IMR-90 (cell line): ENCODE measurements at regions not wholly inside any gene's neighbourhood (a gene's known extent, or its start where the extent isn't known, plus 50 kb on each side); places are given as distances from the start of the nearest gene placed in this dataset.

Source experiments
- ATAC-seq: fragments of 200-7000 bp; cut with Tn5 transposase; 2 replicates; pipeline ENCODE4 v1.9.1; 2020; ENCODE audit warnings: low read depth, mild to moderate bottlenecking, moderate library complexity
- BruUV-seq: library from RNA; stranded (reverse); fragments of 400-500 nt; replicated peaks from 2 replicates; lab custom pipeline; 2021; lab: Mats Ljungman, UMichigan
- CTCF ChIA-PET: fragments of 300-600 bp; formaldehyde crosslinking; extraction: SDS; loops from one replicate; lab custom pipeline; 2021; ENCODE audit warnings: antibody characterized with exemption; lab: Yijun Ruan, JAX
- POLR2A ChIA-PET: fragments of 300-600 bp; sonication (Branson Sonifier 250); formaldehyde crosslinking; loops from one replicate; lab custom pipeline; 2022; ENCODE audit warnings: antibody characterized with exemption; ENCODE audit not compliant: unreplicated experiment; lab: Charles Lee
- DNase-seq: peaks from one replicate; pipeline ENCODE4 v3.0.0; 2013
- H2AFZ ChIP-seq: replicated peaks from 2 replicates; pipeline ENCODE3; 2013; ENCODE audit warnings: low read length, mild to moderate bottlenecking; ENCODE audit not compliant: poor library complexity
- H2AK5ac ChIP-seq: 2 replicates; pipeline ENCODE4 v1.6.1; 2013; ENCODE audit warnings: low read depth, low read length, inconsistent platforms
- H2AK9ac ChIP-seq: replicated peaks from 2 replicates; pipeline ENCODE3; 2013; ENCODE audit warnings: mild to moderate bottlenecking, low read depth, low read length, moderate library complexity; ENCODE audit not compliant: poor library complexity
- H2BK120ac ChIP-seq: 2 replicates; pipeline ENCODE4 v1.6.1; 2013; ENCODE audit warnings: low read depth, low read length, inconsistent platforms
- H2BK15ac ChIP-seq: 3 replicates; pipeline ENCODE4 v1.6.1; 2013; ENCODE audit warnings: low read depth, low read length, inconsistent platforms
- H2BK20ac ChIP-seq: 2 replicates; pipeline ENCODE4 v1.6.1; 2013; ENCODE audit warnings: low read depth, mild to moderate bottlenecking, inconsistent platforms, low read length, moderate library complexity
- H2BK5ac ChIP-seq: 2 replicates; pipeline ENCODE4 v1.6.1; 2013; ENCODE audit warnings: mild to moderate bottlenecking, low read depth, low read length, inconsistent platforms; ENCODE audit not compliant: poor library complexity, severe bottlenecking
- H3K14ac ChIP-seq: replicated peaks from 2 replicates; pipeline ENCODE4 v1.6.1; 2013; ENCODE audit warnings: low read depth, low read length, inconsistent platforms
- H3K18ac ChIP-seq: 2 replicates; pipeline ENCODE4 v1.6.1; 2013; ENCODE audit warnings: low read depth, low read length, control low read depth
- H3K23ac ChIP-seq: 2 replicates; pipeline ENCODE4 v1.6.1; 2013; ENCODE audit warnings: low read depth, low read length, inconsistent platforms
- H3K27ac ChIP-seq: 2 replicates; pipeline ENCODE4 v1.5.1; 2013; ENCODE audit warnings: mild to moderate bottlenecking, control low read depth, low read length; ENCODE audit not compliant: insufficient read depth
- H3K27me3 ChIP-seq: 2 replicates; pipeline ENCODE4 v1.6.1; 2013; ENCODE audit warnings: low read length; ENCODE audit not compliant: control insufficient read depth, insufficient read depth
- H3K36me3 ChIP-seq: 2 replicates; pipeline ENCODE4 v1.6.1; 2013; ENCODE audit warnings: low read length, mixed read lengths; ENCODE audit not compliant: control insufficient read depth, insufficient read depth
- H3K4ac ChIP-seq: 2 replicates; pipeline ENCODE4 v1.6.1; 2013; ENCODE audit warnings: low read depth, low read length, inconsistent platforms
- H3K4me1 ChIP-seq: 2 replicates; pipeline ENCODE4 v1.6.1; 2013; ENCODE audit warnings: low read length, mixed read lengths; ENCODE audit not compliant: control insufficient read depth, insufficient read depth
- H3K4me2 ChIP-seq: 2 replicates; pipeline ENCODE4 v1.6.1; 2013; ENCODE audit warnings: low read depth, mild to moderate bottlenecking, control low read depth, low read length, moderate library complexity
- H3K4me3 ChIP-seq: 2 replicates; pipeline ENCODE4 v1.5.1; 2013; ENCODE audit warnings: low read depth, mild to moderate bottlenecking, control low read depth, low read length, moderate library complexity; ENCODE audit not compliant: insufficient read depth
- H3K56ac ChIP-seq: 2 replicates; pipeline ENCODE4 v1.6.1; 2013; ENCODE audit warnings: low read length, inconsistent platforms; ENCODE audit not compliant: insufficient read depth; ENCODE audit errors: extremely low read depth
- H3K79me1 ChIP-seq, 2 experiments: 2 replicates each; pipeline ENCODE4 v1.6.1; 2013; ENCODE audit warnings: low read length in 2 of 2, inconsistent platforms in 1 of 2, low read depth in 1 of 2
- H3K9ac ChIP-seq: 2 replicates; pipeline ENCODE4 v1.6.1; 2013; ENCODE audit warnings: low read depth, low read length, control low read depth
- H3K9me1 ChIP-seq: 2 replicates; pipeline ENCODE4 v1.6.1; 2013; ENCODE audit warnings: low read length, inconsistent platforms; ENCODE audit not compliant: insufficient read depth
- H3K9me3 ChIP-seq: 2 replicates; pipeline ENCODE4 v1.6.1; 2013; ENCODE audit warnings: low read length; ENCODE audit not compliant: control insufficient read depth, insufficient read depth
- H4K20me1 ChIP-seq: 2 replicates; pipeline ENCODE4 v1.6.1; 2013; ENCODE audit warnings: low read length, inconsistent platforms; ENCODE audit not compliant: insufficient read depth
- H4K5ac ChIP-seq: 2 replicates; pipeline ENCODE4 v1.6.1; 2013; ENCODE audit warnings: mild to moderate bottlenecking, low read depth, low read length, control low read depth
- H4K8ac ChIP-seq, 2 experiments: 2 replicates each; pipeline ENCODE4 v1.6.1; 2013; ENCODE audit warnings: low read depth in 2 of 2, low read length in 2 of 2, control low read depth in 1 of 2, inconsistent platforms in 1 of 2
- H4K91ac ChIP-seq: 2 replicates; pipeline ENCODE4 v1.6.1; 2013; ENCODE audit warnings: low read depth, low read length, inconsistent platforms; ENCODE audit not compliant: insufficient read depth
- BHLHE40 ChIP-seq: fragments of 150-350 bp; IDR thresholded peaks from 2 replicates; pipeline ENCODE4 v1.6.1; 2016; ENCODE audit warnings: mild to moderate bottlenecking, low read depth, low read length
- CEBPB ChIP-seq: IDR thresholded peaks from 2 replicates; pipeline ENCODE4 v1.6.1; 2012; ENCODE audit warnings: low read depth, low read length, improper control_type of control experiment
- CHD1 ChIP-seq: IDR thresholded peaks from 2 replicates; pipeline ENCODE4 v1.6.1; 2012; ENCODE audit warnings: low read depth, low read length, improper control_type of control experiment
- FOS ChIP-seq: fragments of 150-350 bp; IDR thresholded peaks from 2 replicates; pipeline ENCODE4 v1.6.1; 2016; ENCODE audit warnings: low read depth, low read length
- MAFK ChIP-seq: IDR thresholded peaks from 2 replicates; pipeline ENCODE4 v1.6.1; 2012; ENCODE audit warnings: low read depth, low read length, improper control_type of control experiment
- MAZ ChIP-seq: IDR thresholded peaks from 2 replicates; pipeline ENCODE4 v1.6.1; 2012; ENCODE audit warnings: low read depth, mild to moderate bottlenecking, low read length, improper control_type of control experiment, moderate library complexity, borderline replicate concordance
- MXI1 ChIP-seq: IDR thresholded peaks from 2 replicates; pipeline ENCODE4 v1.6.1; 2012; ENCODE audit warnings: low read depth, mild to moderate bottlenecking, low read length, moderate library complexity, borderline replicate concordance
- NFE2L2 ChIP-seq: fragments of 150-350 bp; IDR thresholded peaks from 2 replicates; pipeline ENCODE4 v1.6.1; 2016; ENCODE audit warnings: low read depth, mild to moderate bottlenecking, low read length
- RAD21 ChIP-seq: IDR thresholded peaks from 2 replicates; pipeline ENCODE4 v1.6.1; 2012; ENCODE audit warnings: low read length, improper control_type of control experiment
- RCOR1 ChIP-seq: IDR thresholded peaks from 2 replicates; pipeline ENCODE4 v1.6.1; 2012; ENCODE audit warnings: mild to moderate bottlenecking, low read length, improper control_type of control experiment; ENCODE audit not compliant: insufficient replicate concordance
- RFX5 ChIP-seq: IDR thresholded peaks from 2 replicates; pipeline ENCODE4 v1.8.0; 2012; ENCODE audit warnings: low read depth, mild to moderate bottlenecking, low read length, moderate library complexity
- dilution Hi-C: fragments of 300-500 bp; cut with HindIII; formaldehyde crosslinking; loops from one replicate; pipeline ENCODE4 v1.14.3; 2018; ENCODE audit warnings: low sequenced_read_pairs; ENCODE audit not compliant: unreplicated experiment
- in situ Hi-C: fragments of 300-500 bp; cut with MboI; formaldehyde crosslinking; loops from 3 replicates; pipeline ENCODE4 v1.14.3; 2019; ENCODE audit warnings: low sequenced_read_pairs, inconsistent platforms, mixed read lengths
- intact Hi-C: fragments of 100-400 bp; cut with micrococcal nuclease; formaldehyde crosslinking; loops from 2 replicates; pipeline ENCODE4 v1.10.0; 2022
- TF ChIP-seq, protein P1 (sequence below): fragments of 150-350 bp; IDR thresholded peaks from 2 replicates; pipeline ENCODE4 v1.6.1; 2017; ENCODE audit warnings: mild to moderate bottlenecking, antibody characterized with exemption, low read length, low read depth
- TF ChIP-seq, protein P2 (sequence below): fragments of 150-350 bp; IDR thresholded peaks from 2 replicates; pipeline ENCODE4 v1.6.1; 2016; ENCODE audit warnings: low read depth, mild to moderate bottlenecking, low read length, moderate library complexity, borderline replicate concordance

GRCh38 chr10:57917019-57917418, 350.7 kb downstream of the IPMK start:
- no peaks in the 10 kb centered on the region for H3K36me3 ChIP-seq
- no peak overlapping the region for H4K91ac ChIP-seq
- TF ChIP-seq CHD1 (no peak), MAFK (no peak), MXI1 (no peak), RCOR1 (no peak), FOS (no peak), RAD21 (no peak), BHLHE40 (no peak), NFE2L2 (no peak), CEBPB (no peak), RFX5 (no peak), MAZ (no peak)
- TF ChIP-seq, protein P1, sequence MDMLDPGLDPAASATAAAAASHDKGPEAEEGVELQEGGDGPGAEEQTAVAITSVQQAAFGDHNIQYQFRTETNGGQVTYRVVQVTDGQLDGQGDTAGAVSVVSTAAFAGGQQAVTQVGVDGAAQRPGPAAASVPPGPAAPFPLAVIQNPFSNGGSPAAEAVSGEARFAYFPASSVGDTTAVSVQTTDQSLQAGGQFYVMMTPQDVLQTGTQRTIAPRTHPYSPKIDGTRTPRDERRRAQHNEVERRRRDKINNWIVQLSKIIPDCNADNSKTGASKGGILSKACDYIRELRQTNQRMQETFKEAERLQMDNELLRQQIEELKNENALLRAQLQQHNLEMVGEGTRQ, result no peak
- TF ChIP-seq, protein P2, sequence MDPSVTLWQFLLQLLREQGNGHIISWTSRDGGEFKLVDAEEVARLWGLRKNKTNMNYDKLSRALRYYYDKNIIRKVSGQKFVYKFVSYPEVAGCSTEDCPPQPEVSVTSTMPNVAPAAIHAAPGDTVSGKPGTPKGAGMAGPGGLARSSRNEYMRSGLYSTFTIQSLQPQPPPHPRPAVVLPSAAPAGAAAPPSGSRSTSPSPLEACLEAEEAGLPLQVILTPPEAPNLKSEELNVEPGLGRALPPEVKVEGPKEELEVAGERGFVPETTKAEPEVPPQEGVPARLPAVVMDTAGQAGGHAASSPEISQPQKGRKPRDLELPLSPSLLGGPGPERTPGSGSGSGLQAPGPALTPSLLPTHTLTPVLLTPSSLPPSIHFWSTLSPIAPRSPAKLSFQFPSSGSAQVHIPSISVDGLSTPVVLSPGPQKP, result no peak
- no peak overlapping the region for H3K27ac ChIP-seq
- H2AK5ac ChIP-seq, result no peak overlapping the region
- no peak overlapping the region for H3K4me3 ChIP-seq
- no peaks in the 10 kb centered on the region for H3K79me1 ChIP-seq
- no peaks in the 10 kb centered on the region for H3K9me1 ChIP-seq
- no peak overlapping the region for H2AFZ ChIP-seq
- intact Hi-C loops (no loop called here), dilution Hi-C loops (no loop called here), in situ Hi-C loops (no loop called here)
- no peak overlapping the region for H3K14ac ChIP-seq
- no peak overlapping the region for H2BK15ac ChIP-seq
- H3K9ac ChIP-seq, result no peak overlapping the region
- no peak overlapping the region for H2BK120ac ChIP-seq
- no peak overlapping the region for H2AK9ac ChIP-seq
- no peaks in the 10 kb centered on the region for H3K9me3 ChIP-seq
- ATAC-seq (no peak), DNase-seq (no peak)
- no peaks in the 10 kb centered on the region for H3K27me3 ChIP-seq
- H2BK5ac ChIP-seq, result no peak overlapping the region
- H4K20me1 ChIP-seq, result no peaks in the 10 kb centered on the region
- H3K18ac ChIP-seq, result no peak overlapping the region
- no peak overlapping the region for H4K8ac ChIP-seq
- no peak overlapping the region for H3K4ac ChIP-seq
- no peak overlapping the region for H4K5ac ChIP-seq
- POLR2A ChIA-PET, result no interaction called here
- H3K23ac ChIP-seq, result no peak overlapping the region
- H3K4me2 ChIP-seq, result no peak overlapping the region
- H3K4me1 ChIP-seq, result no peaks in the 10 kb centered on the region
- CTCF ChIA-PET, result no interaction called here
- no peak overlapping the region for H2BK20ac ChIP-seq
- H3K56ac ChIP-seq, result no peak overlapping the region
- no TSS peak for BruUV-seq
